CD4-positive, alpha-beta T cell (primary cell): ENCODE measurements at regions not wholly inside any gene's neighbourhood (a gene's known extent, or its start where the extent isn't known, plus 50 kb on each side); places are given as distances from the start of the nearest gene placed in this dataset.

ENCODE experiments used
- ATAC-seq: fragments of 200-7000 bp; cut with Tn5 transposase; one replicate; pipeline ENCODE4 v1.10.0; 2022; ENCODE audit warnings: mild to moderate bottlenecking; ENCODE audit not compliant: poor library complexity
- CTCF ChIA-PET: fragments of 350-600 bp; sonication (Branson Sonifier 250); formaldehyde crosslinking; loops from one replicate; lab custom pipeline; 2021; ENCODE audit warnings: antibody characterized with exemption, inconsistent platforms; lab: Charles Lee
- POLR2A ChIA-PET: fragments of 350-600 bp; sonication (Branson Sonifier 250); formaldehyde crosslinking; loops from one replicate; lab custom pipeline; 2021; ENCODE audit warnings: antibody characterized with exemption, inconsistent platforms; lab: Charles Lee
- DNase-seq, 14 experiments: peaks; one replicate each; pipeline ENCODE4 v3.0.0-alpha.2; 2013 to 2020; ENCODE audit warnings: mixed read lengths in 2 of 14
- H3K27ac ChIP-seq, 2 donors: one replicate each; pipeline versions ENCODE4 v1.5.1 to v1.7.0; 2013; ENCODE audit warnings: low read length in 2 of 2, low read depth in 1 of 2, mild to moderate bottlenecking in 1 of 2
- H3K27me3 ChIP-seq, 2 experiments: 1 replicate in 1 of 2; 2 replicates in 1 of 2; pipeline versions ENCODE4 v1.6.1 to v1.7.0; 2013; ENCODE audit warnings: low read length in 2 of 2, control low read depth in 1 of 2, mild to moderate bottlenecking in 1 of 2, moderate library complexity in 1 of 2; ENCODE audit not compliant: insufficient read depth in 2 of 2, control insufficient read depth in 1 of 2
- H3K36me3 ChIP-seq: one replicate; pipeline ENCODE4 v1.6.1; 2013; ENCODE audit warnings: low read length, control low read depth; ENCODE audit not compliant: insufficient read depth
- H3K4me1 ChIP-seq: one replicate; pipeline ENCODE4 v1.6.1; 2013; ENCODE audit warnings: low read length, control low read depth; ENCODE audit not compliant: insufficient read depth
- H3K4me3 ChIP-seq: one replicate; pipeline ENCODE4 v1.5.1; 2013; ENCODE audit warnings: mild to moderate bottlenecking, low read length, moderate library complexity
- H3K9me3 ChIP-seq, 2 experiments: 1 replicate in 1 of 2; 2 replicates in 1 of 2; pipeline versions ENCODE4 v1.6.1 to v1.7.0; 2013; ENCODE audit warnings: low read length in 2 of 2, mild to moderate bottlenecking in 2 of 2, control low read depth in 1 of 2, moderate library complexity in 1 of 2; ENCODE audit not compliant: control insufficient read depth in 1 of 2, insufficient read depth in 1 of 2
- H3K27ac Mint-ChIP-seq: one replicate; pipeline ENCODE4 v1.8.0; 2020; ENCODE audit warnings: mixed read lengths
- H3K27me3 Mint-ChIP-seq: one replicate; pipeline ENCODE4 v1.8.0; 2021; ENCODE audit warnings: mixed read lengths
- H3K36me3 Mint-ChIP-seq: one replicate; pipeline ENCODE4 v1.8.0; 2021; ENCODE audit warnings: low read depth, mixed read lengths
- H3K4me1 Mint-ChIP-seq: one replicate; pipeline ENCODE4 v1.8.0; 2021; ENCODE audit warnings: low read depth, mixed read lengths
- H3K4me3 Mint-ChIP-seq: one replicate; pipeline ENCODE4 v1.8.0; 2020; ENCODE audit warnings: mild to moderate bottlenecking, mixed read lengths
- H3K9me3 Mint-ChIP-seq: one replicate; pipeline ENCODE4 v1.8.0; 2020; ENCODE audit warnings: mixed read lengths
- intact Hi-C, 2 experiments: fragments of 100-400 bp; cut with DNase I in 1 of 2; cut with micrococcal nuclease in 1 of 2; formaldehyde crosslinking; loops; one replicate each; pipeline versions ENCODE4 v1.15.1 to v1.9.0; 2023 to 2025; cut with DNase I, micrococcal nuclease
- TF ChIP-seq, protein P1 (sequence below): fragments of 200-600 bp; IDR thresholded peaks from one replicate; pipeline ENCODE4 v1.8.0; 2022; ENCODE audit warnings: antibody characterized with exemption, mild to moderate bottlenecking

DNA sequence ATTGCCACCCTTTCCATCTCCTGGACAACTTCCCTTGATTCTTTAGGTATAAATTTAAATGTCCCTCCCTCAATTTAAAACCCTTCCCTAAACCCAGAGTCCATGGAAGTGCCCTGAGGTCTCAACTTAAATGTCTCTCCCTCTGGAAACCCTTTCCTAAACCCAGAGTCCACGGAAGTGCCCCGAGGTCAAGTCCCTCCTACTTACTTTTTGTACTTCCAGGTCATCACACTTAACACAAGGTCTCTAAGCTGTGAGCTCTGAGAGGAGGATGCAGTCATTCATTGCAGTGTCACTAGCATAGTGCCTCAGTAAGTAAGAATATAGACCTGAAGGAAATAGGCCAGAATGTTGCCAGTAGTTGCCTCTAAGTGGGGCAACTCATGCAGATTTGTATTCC lies 78.2 kb upstream of the BNC1 start:
- peaks cover 0 to 8% of the 10 kb centered on the region in 2 experiments for H3K9me3 ChIP-seq
- no peak for DNase-seq
- Mint-ChIP-seq H3K4me3 (no peak overlapping the region), H3K4me1 (peaks cover 7% of the 10 kb centered on the region), H3K36me3 (no peaks in the 10 kb centered on the region), H3K9me3 (no peaks in the 10 kb centered on the region), H3K27ac (no peak overlapping the region), H3K27me3 (peaks cover 71% of the 10 kb centered on the region)
- peaks cover 7% of the 10 kb centered on the region for H3K4me1 ChIP-seq
- H3K36me3 ChIP-seq, result no peaks in the 10 kb centered on the region
- ATAC-seq, result no peak
- H3K27me3 ChIP-seq, result peaks cover 17 to 33% of the 10 kb centered on the region in 2 experiments
- no peak overlapping the region for H3K27ac ChIP-seq
- H3K4me3 ChIP-seq, result no peak overlapping the region
- intact Hi-C loops, result no loop called here
- CTCF ChIA-PET, result no interaction called here
- TF ChIP-seq, protein P1, sequence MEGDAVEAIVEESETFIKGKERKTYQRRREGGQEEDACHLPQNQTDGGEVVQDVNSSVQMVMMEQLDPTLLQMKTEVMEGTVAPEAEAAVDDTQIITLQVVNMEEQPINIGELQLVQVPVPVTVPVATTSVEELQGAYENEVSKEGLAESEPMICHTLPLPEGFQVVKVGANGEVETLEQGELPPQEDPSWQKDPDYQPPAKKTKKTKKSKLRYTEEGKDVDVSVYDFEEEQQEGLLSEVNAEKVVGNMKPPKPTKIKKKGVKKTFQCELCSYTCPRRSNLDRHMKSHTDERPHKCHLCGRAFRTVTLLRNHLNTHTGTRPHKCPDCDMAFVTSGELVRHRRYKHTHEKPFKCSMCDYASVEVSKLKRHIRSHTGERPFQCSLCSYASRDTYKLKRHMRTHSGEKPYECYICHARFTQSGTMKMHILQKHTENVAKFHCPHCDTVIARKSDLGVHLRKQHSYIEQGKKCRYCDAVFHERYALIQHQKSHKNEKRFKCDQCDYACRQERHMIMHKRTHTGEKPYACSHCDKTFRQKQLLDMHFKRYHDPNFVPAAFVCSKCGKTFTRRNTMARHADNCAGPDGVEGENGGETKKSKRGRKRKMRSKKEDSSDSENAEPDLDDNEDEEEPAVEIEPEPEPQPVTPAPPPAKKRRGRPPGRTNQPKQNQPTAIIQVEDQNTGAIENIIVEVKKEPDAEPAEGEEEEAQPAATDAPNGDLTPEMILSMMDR, result no peak
- POLR2A ChIA-PET, result no interaction called here

DNA sequence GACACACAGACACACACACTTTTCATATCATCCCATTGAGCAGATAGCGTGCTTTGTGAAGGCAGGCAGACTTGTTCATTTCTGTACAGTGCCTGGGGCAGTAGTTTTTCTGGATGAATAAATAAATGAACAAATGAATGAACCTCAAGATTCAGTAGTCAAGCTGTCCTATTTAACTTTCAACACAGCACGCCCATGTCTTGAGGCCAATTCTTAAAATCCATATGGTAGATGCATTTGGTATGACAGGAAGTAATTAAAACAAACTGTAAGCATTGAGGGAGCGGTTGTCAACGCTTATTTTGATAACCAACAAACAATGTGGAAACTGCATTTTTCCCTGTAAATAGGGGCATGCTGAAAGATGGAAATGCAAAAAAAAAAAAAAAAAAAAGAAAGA lies 80.0 kb upstream of the BNC1 start:
- DNase-seq (no peak), ATAC-seq (no peak)
- peaks cover 7% of the 10 kb centered on the region for H3K4me1 Mint-ChIP-seq
- H3K9me3 Mint-ChIP-seq, result no peaks in the 10 kb centered on the region
- peaks cover 19 to 33% of the 10 kb centered on the region in 2 experiments for H3K27me3 ChIP-seq
- H3K36me3 Mint-ChIP-seq, result no peaks in the 10 kb centered on the region
- H3K4me3 Mint-ChIP-seq, result no peak overlapping the region
- H3K4me1 ChIP-seq, result peaks cover 7% of the 10 kb centered on the region
- H3K27ac Mint-ChIP-seq, result no peak overlapping the region
- H3K9me3 ChIP-seq, result peaks cover 0 to 3% of the 10 kb centered on the region in 2 experiments
- ChIA-PET CTCF (no interaction called here), POLR2A (no interaction called here)
- H3K36me3 ChIP-seq, result no peaks in the 10 kb centered on the region
- H3K27ac ChIP-seq, result no peak overlapping the region
- no peak overlapping the region for H3K4me3 ChIP-seq
- peaks cover 70% of the 10 kb centered on the region for H3K27me3 Mint-ChIP-seq
- intact Hi-C loops, result no loop called here
- TF ChIP-seq, protein P1, result no peak

DNA sequence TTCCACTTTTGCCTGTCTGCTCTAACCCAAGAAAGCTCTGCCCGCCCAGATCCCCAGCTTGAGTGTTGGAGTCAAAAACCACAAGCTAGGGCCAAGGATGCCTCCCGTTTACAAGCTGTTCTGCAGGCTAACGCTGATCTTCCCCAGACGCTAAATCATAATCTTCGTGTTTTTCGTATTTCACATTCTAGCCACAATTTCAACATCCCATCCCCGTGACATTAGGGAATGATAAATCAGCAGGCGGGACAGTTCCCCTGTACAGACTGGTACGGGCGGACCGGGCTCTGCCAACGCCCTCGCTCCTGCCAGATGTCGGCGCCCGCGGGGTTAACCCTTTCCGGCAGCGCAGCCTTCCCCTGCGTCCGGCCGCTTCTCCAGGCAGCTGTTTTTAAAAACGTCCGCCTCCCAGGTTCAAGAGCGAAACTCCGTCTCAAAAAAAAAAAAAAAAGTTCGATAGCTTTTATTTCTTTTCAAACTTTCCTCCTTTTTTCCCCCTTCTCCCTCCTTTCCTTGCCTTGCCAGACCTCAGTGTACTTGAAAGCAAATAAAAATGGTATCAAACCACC lies 81.0 kb upstream of the BNC1 start:
- TF ChIP-seq, protein P1, result no peak
- Mint-ChIP-seq H3K9me3 (no peaks in the 10 kb centered on the region), H3K27ac (no peak overlapping the region), H3K36me3 (no peaks in the 10 kb centered on the region), H3K4me3 (peak overlapping the region; percentile 26), H3K27me3 (peaks cover 76% of the 10 kb centered on the region), H3K4me1 (peaks cover 7% of the 10 kb centered on the region)
- H3K36me3 ChIP-seq, result no peaks in the 10 kb centered on the region
- intact Hi-C loops, result no loop called here
- no peak overlapping the region for H3K27ac ChIP-seq
- ATAC-seq, result no peak
- H3K4me1 ChIP-seq, result peaks cover 7% of the 10 kb centered on the region
- ChIA-PET POLR2A (no interaction called here), CTCF (no interaction called here)
- H3K4me3 ChIP-seq, result peak overlapping the region; percentile 18
- peaks cover 0 to 3% of the 10 kb centered on the region in 2 experiments for H3K9me3 ChIP-seq
- H3K27me3 ChIP-seq, result peaks cover 19 to 39% of the 10 kb centered on the region in 2 experiments
- DNase-seq, result peak in 2 of 14 experiments; percentile 1 to 5
